ENCODE measurements at regions not wholly inside any gene's neighbourhood (a gene's known extent, or its start where the extent isn't known, plus 50 kb on each side); places are given as distances from the start of the nearest gene placed in this dataset.

DNA sequence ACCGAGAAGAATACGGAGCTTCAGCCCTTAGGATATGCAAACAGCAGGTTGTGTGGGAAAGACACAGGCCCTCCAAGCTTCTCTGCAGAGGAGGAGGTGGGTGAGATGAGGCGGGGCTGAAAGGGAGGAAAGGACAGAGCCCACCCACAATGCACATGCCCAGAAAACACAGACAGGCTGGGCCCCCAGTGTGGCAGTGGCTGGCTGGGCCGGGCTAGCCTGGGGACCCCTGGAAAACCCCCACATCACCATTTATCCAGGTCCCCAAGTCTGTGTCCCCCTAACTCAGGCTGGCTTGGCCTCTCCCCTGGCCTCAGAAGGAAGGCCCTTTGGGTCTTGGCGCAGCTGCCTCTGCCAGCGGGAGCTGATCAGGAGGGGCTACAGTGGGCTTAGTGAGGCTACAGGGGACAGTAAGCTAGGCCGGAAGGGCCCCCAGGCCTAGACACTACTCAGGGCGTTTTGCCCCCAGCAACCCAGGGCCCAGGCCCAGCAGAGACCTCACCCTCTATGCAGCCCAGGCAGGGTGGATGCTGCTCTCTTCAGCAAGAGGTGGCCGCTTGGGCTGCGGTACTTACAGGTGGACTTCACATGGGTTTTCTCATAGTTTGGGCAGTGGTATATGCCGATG is 119.5 kb downstream of the TUBA3C start:
- TF ChIP-seq, protein P1, sequence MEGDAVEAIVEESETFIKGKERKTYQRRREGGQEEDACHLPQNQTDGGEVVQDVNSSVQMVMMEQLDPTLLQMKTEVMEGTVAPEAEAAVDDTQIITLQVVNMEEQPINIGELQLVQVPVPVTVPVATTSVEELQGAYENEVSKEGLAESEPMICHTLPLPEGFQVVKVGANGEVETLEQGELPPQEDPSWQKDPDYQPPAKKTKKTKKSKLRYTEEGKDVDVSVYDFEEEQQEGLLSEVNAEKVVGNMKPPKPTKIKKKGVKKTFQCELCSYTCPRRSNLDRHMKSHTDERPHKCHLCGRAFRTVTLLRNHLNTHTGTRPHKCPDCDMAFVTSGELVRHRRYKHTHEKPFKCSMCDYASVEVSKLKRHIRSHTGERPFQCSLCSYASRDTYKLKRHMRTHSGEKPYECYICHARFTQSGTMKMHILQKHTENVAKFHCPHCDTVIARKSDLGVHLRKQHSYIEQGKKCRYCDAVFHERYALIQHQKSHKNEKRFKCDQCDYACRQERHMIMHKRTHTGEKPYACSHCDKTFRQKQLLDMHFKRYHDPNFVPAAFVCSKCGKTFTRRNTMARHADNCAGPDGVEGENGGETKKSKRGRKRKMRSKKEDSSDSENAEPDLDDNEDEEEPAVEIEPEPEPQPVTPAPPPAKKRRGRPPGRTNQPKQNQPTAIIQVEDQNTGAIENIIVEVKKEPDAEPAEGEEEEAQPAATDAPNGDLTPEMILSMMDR (IDR thresholded peaks at IDR 0.05 in 2 of 3, conservative IDR thresholded peaks at IDR 0.05 in 1 of 3; ENCODE audit: borderline replicate concordance in 1 of 3, insufficient read depth in 1 of 3, low read depth in 2 of 3, low read length in 2 of 3) = no peak
- TF ChIP-seq, protein P2, sequence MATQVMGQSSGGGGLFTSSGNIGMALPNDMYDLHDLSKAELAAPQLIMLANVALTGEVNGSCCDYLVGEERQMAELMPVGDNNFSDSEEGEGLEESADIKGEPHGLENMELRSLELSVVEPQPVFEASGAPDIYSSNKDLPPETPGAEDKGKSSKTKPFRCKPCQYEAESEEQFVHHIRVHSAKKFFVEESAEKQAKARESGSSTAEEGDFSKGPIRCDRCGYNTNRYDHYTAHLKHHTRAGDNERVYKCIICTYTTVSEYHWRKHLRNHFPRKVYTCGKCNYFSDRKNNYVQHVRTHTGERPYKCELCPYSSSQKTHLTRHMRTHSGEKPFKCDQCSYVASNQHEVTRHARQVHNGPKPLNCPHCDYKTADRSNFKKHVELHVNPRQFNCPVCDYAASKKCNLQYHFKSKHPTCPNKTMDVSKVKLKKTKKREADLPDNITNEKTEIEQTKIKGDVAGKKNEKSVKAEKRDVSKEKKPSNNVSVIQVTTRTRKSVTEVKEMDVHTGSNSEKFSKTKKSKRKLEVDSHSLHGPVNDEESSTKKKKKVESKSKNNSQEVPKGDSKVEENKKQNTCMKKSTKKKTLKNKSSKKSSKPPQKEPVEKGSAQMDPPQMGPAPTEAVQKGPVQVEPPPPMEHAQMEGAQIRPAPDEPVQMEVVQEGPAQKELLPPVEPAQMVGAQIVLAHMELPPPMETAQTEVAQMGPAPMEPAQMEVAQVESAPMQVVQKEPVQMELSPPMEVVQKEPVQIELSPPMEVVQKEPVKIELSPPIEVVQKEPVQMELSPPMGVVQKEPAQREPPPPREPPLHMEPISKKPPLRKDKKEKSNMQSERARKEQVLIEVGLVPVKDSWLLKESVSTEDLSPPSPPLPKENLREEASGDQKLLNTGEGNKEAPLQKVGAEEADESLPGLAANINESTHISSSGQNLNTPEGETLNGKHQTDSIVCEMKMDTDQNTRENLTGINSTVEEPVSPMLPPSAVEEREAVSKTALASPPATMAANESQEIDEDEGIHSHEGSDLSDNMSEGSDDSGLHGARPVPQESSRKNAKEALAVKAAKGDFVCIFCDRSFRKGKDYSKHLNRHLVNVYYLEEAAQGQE (IDR thresholded peaks at IDR 0.05; ENCODE audit: low read depth) = no peak
- TF ChIP-seq POLR2AphosphoS5 (IDR thresholded peaks at IDR 0.05; ENCODE audit: low read depth, low read length) (no peak), YY1 (IDR thresholded peaks at IDR 0.05; ENCODE audit: extremely low read depth, insufficient replicate concordance, low read depth, low read length) (no peak), EZH2 (IDR thresholded peaks at IDR 0.05) (no peak), POLR2A (IDR thresholded peaks at IDR 0.05; ENCODE audit: borderline replicate concordance, extremely low read depth, insufficient read depth, insufficient read length) (no peak), JUND (IDR thresholded peaks at IDR 0.05) (no peak)

Data from HCT116 (cell line).